Astrocyte (in vitro differentiated cells and primary cell): ENCODE measurements at regions not wholly inside any gene's neighbourhood (a gene's known extent, or its start where the extent isn't known, plus 50 kb on each side); places are given as distances from the start of the nearest gene placed in this dataset.
A peak's percentile ranks its signal among the peaks of the same experiment; 100 is the strongest.

ENCODE experiments used
- DNase-seq: peaks from one replicate; pipeline ENCODE4 v3.0.0-alpha.2; 2010; ENCODE audit warnings: low read depth
- FAIRE-seq: peaks from 2 replicates; lab custom pipeline; 2011; peaks lifted over from hg19 to GRCh38; lab: Jason Lieb, UNC
- H2AFZ ChIP-seq: 2 replicates; pipeline ENCODE4 v1.6.0; 2012; ENCODE audit warnings: low read depth, low read length, inconsistent platforms
- H3K27ac ChIP-seq: 2 replicates; pipeline ENCODE4 v1.5.1; 2011; ENCODE audit warnings: low read depth, low read length, inconsistent platforms
- H3K27me3 ChIP-seq: 2 replicates; pipeline ENCODE4 v1.6.0; 2011; ENCODE audit warnings: low read length, inconsistent platforms; ENCODE audit not compliant: insufficient read depth
- H3K36me3 ChIP-seq: 2 replicates; pipeline ENCODE4 v1.5.1; 2011; ENCODE audit warnings: low read length, inconsistent platforms; ENCODE audit not compliant: insufficient read depth
- H3K4me1 ChIP-seq: 2 replicates; pipeline ENCODE4 v1.5.1; 2011; ENCODE audit warnings: low read length, inconsistent platforms; ENCODE audit not compliant: insufficient read depth
- H3K4me2 ChIP-seq: 2 replicates; pipeline ENCODE4 v1.6.0; 2012; ENCODE audit warnings: low read length, inconsistent platforms
- H3K4me3 ChIP-seq: 2 replicates; pipeline ENCODE4 v1.5.1; 2011; ENCODE audit warnings: low read depth, mild to moderate bottlenecking, low read length, inconsistent platforms; ENCODE audit not compliant: insufficient read depth
- H3K79me2 ChIP-seq: 2 replicates; pipeline ENCODE4 v1.6.0; 2012; ENCODE audit warnings: mild to moderate bottlenecking, low read length, inconsistent platforms; ENCODE audit not compliant: insufficient read depth
- H3K9ac ChIP-seq: 2 replicates; pipeline ENCODE4 v1.6.0; 2012; ENCODE audit warnings: mild to moderate bottlenecking, low read length, inconsistent platforms
- H3K9me3 ChIP-seq: 2 replicates; pipeline ENCODE4 v1.5.1; 2012; ENCODE audit warnings: low read depth, mild to moderate bottlenecking, low read length, inconsistent platforms; ENCODE audit not compliant: insufficient read depth
- H4K20me1 ChIP-seq: 2 replicates; pipeline ENCODE4 v1.6.0; 2012; ENCODE audit warnings: low read length, inconsistent platforms; ENCODE audit not compliant: insufficient read depth
- H3K27ac Mint-ChIP-seq: one replicate; pipeline ENCODE4 v1.8.0; 2021; ENCODE audit warnings: mild to moderate bottlenecking, mixed read lengths; ENCODE audit not compliant: unreplicated experiment
- H3K27me3 Mint-ChIP-seq: one replicate; pipeline ENCODE4 v1.8.0; 2021; ENCODE audit warnings: low read depth, mixed read lengths; ENCODE audit not compliant: unreplicated experiment
- H3K36me3 Mint-ChIP-seq: one replicate; pipeline ENCODE4 v1.8.0; 2021; ENCODE audit warnings: low read depth, mixed read lengths; ENCODE audit not compliant: unreplicated experiment
- H3K4me1 Mint-ChIP-seq: one replicate; pipeline ENCODE4 v1.8.0; 2021; ENCODE audit warnings: low read depth, mixed read lengths; ENCODE audit not compliant: unreplicated experiment
- H3K4me3 Mint-ChIP-seq: one replicate; pipeline ENCODE4 v1.8.0; 2021; ENCODE audit warnings: mild to moderate bottlenecking, moderate library complexity, mixed read lengths; ENCODE audit not compliant: unreplicated experiment
- H3K9me3 Mint-ChIP-seq: one replicate; pipeline ENCODE4 v1.8.0; 2021; ENCODE audit warnings: mild to moderate bottlenecking, mixed read lengths; ENCODE audit not compliant: unreplicated experiment
- CTCF ChIP-seq: IDR thresholded peaks from 2 replicates; pipeline ENCODE4 v1.5.1; 2011; ENCODE audit warnings: low read depth, mild to moderate bottlenecking, inconsistent platforms, low read length, moderate library complexity; ENCODE audit not compliant: insufficient read depth
- EZH2 ChIP-seq: IDR thresholded peaks from 2 replicates; pipeline ENCODE4 v1.6.1; 2012; ENCODE audit warnings: mild to moderate bottlenecking, low read length, inconsistent platforms; ENCODE audit not compliant: insufficient read depth

GRCh38 chr4:71236226-71236625, 102.6 kb upstream of the SLC4A4 start:
- H3K9me3 Mint-ChIP-seq: no peaks in the 10 kb centered on the region
- H3K4me1 ChIP-seq: peaks cover 7% of the 10 kb centered on the region
- peaks cover 3% of the 10 kb centered on the region for H3K27me3 Mint-ChIP-seq
- H3K27ac ChIP-seq: no peak overlapping the region
- no peaks in the 10 kb centered on the region for H3K79me2 ChIP-seq
- H2AFZ ChIP-seq: no peak overlapping the region
- H4K20me1 ChIP-seq: peaks cover 5% of the 10 kb centered on the region
- H3K27me3 ChIP-seq: no peaks in the 10 kb centered on the region
- no peaks in the 10 kb centered on the region for H3K9me3 ChIP-seq
- no peak for DNase-seq
- no peak overlapping the region for H3K4me2 ChIP-seq
- FAIRE-seq: no peak
- TF ChIP-seq CTCF: no peak
- no peak for TF ChIP-seq EZH2
- H3K36me3 Mint-ChIP-seq: no peaks in the 10 kb centered on the region
- H3K9ac ChIP-seq: no peak overlapping the region
- H3K4me3 ChIP-seq: no peak overlapping the region
- no peaks in the 10 kb centered on the region for H3K36me3 ChIP-seq
- H3K4me3 Mint-ChIP-seq: no peak overlapping the region
- no peaks in the 10 kb centered on the region for H3K4me1 Mint-ChIP-seq
- no peak overlapping the region for H3K27ac Mint-ChIP-seq

- Mint-ChIP-seq H3K9me3 (no peaks in the 10 kb centered on the region), H3K4me1 (no peaks in the 10 kb centered on the region), H3K27ac (no peak overlapping the region), H3K36me3 (no peaks in the 10 kb centered on the region), H3K4me3 (no peak overlapping the region), H3K27me3 (peaks cover 3% of the 10 kb centered on the region)
- Histone ChIP-seq H2AFZ (no peak overlapping the region), H3K4me2 (no peak overlapping the region), H3K4me1 (no peaks in the 10 kb centered on the region), H3K79me2 (no peaks in the 10 kb centered on the region), H4K20me1 (peaks cover 3% of the 10 kb centered on the region), H3K27ac (no peak overlapping the region), H3K36me3 (no peaks in the 10 kb centered on the region), H3K9me3 (no peaks in the 10 kb centered on the region), H3K27me3 (no peaks in the 10 kb centered on the region), H3K4me3 (no peak overlapping the region), H3K9ac (no peak overlapping the region)
- FAIRE-seq: peak; percentile 50
- no peak for DNase-seq
- no peak for TF ChIP-seq EZH2
- TF ChIP-seq CTCF: no peak
Measured at GRCh38 chr4:71237641-71238040, 101.2 kb upstream of the SLC4A4 start.

GRCh38 chr4:71239365-71239764, 99.5 kb upstream of the SLC4A4 start:
- Histone ChIP-seq H3K9ac (no peak overlapping the region), H3K4me1 (no peaks in the 10 kb centered on the region), H3K4me2 (peak overlapping the region; percentile 3), H3K79me2 (no peaks in the 10 kb centered on the region), H3K27me3 (no peaks in the 10 kb centered on the region), H3K4me3 (no peak overlapping the region), H3K27ac (no peak overlapping the region), H3K36me3 (no peaks in the 10 kb centered on the region), H2AFZ (no peak overlapping the region), H4K20me1 (no peaks in the 10 kb centered on the region), H3K9me3 (no peaks in the 10 kb centered on the region)
- Mint-ChIP-seq H3K9me3 (no peaks in the 10 kb centered on the region), H3K27me3 (no peaks in the 10 kb centered on the region), H3K4me1 (no peaks in the 10 kb centered on the region), H3K36me3 (no peaks in the 10 kb centered on the region), H3K27ac (no peak overlapping the region), H3K4me3 (no peak overlapping the region)
- peak; percentile 63 for DNase-seq
- FAIRE-seq: peak; percentile 77
- TF ChIP-seq EZH2 (no peak), CTCF (no peak)
